ENCODE measurements at regions not wholly inside any gene's neighbourhood (a gene's known extent, or its start where the extent isn't known, plus 50 kb on each side); places are given as distances from the start of the nearest gene placed in this dataset.

GRCh38 chr3:55409806-55410205 lies 77.3 kb downstream of the WNT5A start:
- TF ChIP-seq CTCF (IDR thresholded peaks at IDR 0.05) (no peak), POLR2A (IDR thresholded peaks at IDR 0.05) (no peak)

Measured in body of pancreas (tissue), 4 donors.